PFSK-1 (cell line): ENCODE measurements at regions not wholly inside any gene's neighbourhood (a gene's known extent, or its start where the extent isn't known, plus 50 kb on each side); places are given as distances from the start of the nearest gene placed in this dataset.

Experiments
- FOXP2 ChIP-seq: optimal IDR thresholded peaks from 2 replicates; pipeline ENCODE3; 2011; ENCODE audit warnings: borderline replicate concordance, control low read depth, inconsistent platforms; ENCODE audit not compliant: insufficient read depth; ENCODE audit errors: extremely low read length, extremely low read depth
- POLR2AphosphoS5 ChIP-seq: IDR thresholded peaks from 2 replicates; pipeline ENCODE4 v1.6.1; 2012; ENCODE audit warnings: low read depth, mild to moderate bottlenecking, control low read depth, low read length, moderate library complexity
- SIN3A ChIP-seq: IDR thresholded peaks from 2 replicates; pipeline ENCODE4 v1.6.1; 2012; ENCODE audit warnings: mild to moderate bottlenecking, low read length, moderate library complexity, borderline replicate concordance; ENCODE audit not compliant: insufficient read depth
- TAF1 ChIP-seq: IDR thresholded peaks from 2 replicates; pipeline ENCODE4 v1.6.1; 2012; ENCODE audit warnings: low read length, control low read depth, borderline replicate concordance; ENCODE audit not compliant: insufficient read depth
- TF ChIP-seq, protein P1 (sequence below), 2 experiments: IDR thresholded peaks; 2 replicates each; pipeline versions ENCODE4 v1.6.1 to v1.8.0; 2011 to 2012; ENCODE audit warnings: low read depth in 2 of 2, low read length in 2 of 2, control low read depth in 1 of 2, inconsistent platforms in 1 of 2, mild to moderate bottlenecking in 1 of 2, moderate library complexity in 1 of 2; ENCODE audit not compliant: insufficient read depth in 1 of 2

DNA sequence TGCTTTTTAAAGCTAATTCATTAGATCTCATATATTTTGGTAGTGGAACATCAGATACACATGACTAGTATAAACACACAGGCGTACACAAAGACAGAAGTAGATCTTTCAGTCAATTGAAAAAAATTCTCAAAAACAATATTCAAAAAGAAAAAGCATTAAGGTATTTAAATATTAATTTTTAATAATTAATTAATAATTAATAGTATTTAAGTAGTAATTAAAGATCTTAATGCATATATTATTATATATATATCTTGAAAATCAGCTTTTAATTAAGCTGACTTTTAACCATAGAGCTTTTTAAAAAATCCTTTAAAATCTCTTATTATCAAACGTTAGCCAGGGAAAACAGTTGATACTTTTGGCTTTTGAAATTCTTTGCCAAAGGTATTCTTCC lies 489.4 kb upstream of the PCDH20 start:
- TF ChIP-seq FOXP2 = no peak
- TF ChIP-seq, protein P1, sequence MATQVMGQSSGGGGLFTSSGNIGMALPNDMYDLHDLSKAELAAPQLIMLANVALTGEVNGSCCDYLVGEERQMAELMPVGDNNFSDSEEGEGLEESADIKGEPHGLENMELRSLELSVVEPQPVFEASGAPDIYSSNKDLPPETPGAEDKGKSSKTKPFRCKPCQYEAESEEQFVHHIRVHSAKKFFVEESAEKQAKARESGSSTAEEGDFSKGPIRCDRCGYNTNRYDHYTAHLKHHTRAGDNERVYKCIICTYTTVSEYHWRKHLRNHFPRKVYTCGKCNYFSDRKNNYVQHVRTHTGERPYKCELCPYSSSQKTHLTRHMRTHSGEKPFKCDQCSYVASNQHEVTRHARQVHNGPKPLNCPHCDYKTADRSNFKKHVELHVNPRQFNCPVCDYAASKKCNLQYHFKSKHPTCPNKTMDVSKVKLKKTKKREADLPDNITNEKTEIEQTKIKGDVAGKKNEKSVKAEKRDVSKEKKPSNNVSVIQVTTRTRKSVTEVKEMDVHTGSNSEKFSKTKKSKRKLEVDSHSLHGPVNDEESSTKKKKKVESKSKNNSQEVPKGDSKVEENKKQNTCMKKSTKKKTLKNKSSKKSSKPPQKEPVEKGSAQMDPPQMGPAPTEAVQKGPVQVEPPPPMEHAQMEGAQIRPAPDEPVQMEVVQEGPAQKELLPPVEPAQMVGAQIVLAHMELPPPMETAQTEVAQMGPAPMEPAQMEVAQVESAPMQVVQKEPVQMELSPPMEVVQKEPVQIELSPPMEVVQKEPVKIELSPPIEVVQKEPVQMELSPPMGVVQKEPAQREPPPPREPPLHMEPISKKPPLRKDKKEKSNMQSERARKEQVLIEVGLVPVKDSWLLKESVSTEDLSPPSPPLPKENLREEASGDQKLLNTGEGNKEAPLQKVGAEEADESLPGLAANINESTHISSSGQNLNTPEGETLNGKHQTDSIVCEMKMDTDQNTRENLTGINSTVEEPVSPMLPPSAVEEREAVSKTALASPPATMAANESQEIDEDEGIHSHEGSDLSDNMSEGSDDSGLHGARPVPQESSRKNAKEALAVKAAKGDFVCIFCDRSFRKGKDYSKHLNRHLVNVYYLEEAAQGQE (IDR thresholded peaks at IDR 0.05; ENCODE audit: insufficient read depth in 1 of 2, low read depth in 2 of 2, low read length in 2 of 2) = no peak
- TF ChIP-seq TAF1 = no peak
- no peak for TF ChIP-seq POLR2AphosphoS5
- TF ChIP-seq SIN3A = no peak

DNA sequence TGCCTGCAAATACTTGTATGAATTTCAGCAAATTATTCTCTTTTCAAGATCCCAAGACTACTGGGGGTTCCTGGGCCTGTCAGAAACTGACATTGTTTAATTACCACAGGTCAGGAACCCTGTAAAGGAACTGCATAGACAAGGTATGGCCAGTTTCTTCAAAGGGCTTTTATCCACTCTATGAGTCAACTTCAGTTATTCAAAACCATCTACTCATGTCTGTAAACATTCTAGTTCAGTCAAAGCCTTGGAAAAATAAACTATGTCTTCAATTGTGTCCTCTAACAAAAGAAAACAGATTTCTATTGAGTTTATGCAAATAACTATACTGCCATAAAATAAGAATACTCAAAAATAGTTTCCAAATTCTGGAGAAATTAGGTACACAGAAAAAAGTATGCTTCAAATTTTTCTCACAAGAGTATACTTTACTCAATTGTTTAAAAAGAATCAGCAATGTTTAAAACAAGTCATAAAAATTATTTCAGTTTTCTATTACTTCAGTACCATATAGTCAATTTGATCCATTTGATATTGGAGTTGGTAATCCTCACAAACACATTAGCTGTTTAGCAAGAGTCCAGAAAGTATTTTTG lies 486.4 kb upstream of the PCDH20 start:
- TF ChIP-seq TAF1 = no peak
- TF ChIP-seq SIN3A = no peak
- no peak for TF ChIP-seq POLR2AphosphoS5
- TF ChIP-seq, protein P1 (IDR thresholded peaks at IDR 0.05; ENCODE audit: insufficient read depth in 1 of 2, low read depth in 2 of 2, low read length in 2 of 2) = no peak
- no peak for TF ChIP-seq FOXP2

DNA sequence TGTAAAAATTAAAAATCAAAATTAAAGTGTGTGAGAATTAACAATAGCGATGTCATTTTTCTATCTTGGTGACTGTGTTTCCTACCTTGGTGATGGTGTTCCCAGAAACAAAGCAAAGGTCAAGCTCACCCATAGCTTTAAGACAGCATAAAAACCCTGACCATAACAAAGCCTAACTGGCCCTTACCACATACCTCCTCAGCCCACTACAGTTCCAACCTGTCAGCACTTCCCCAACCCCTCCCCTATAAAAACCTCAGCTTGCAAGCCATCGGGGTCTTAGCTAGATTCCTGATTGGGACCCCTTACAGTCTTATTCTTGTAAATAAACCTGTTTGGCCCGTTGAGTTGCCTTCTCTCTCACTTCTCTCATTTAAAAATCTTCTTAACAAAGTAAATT lies 484.4 kb upstream of the PCDH20 start:
- TF ChIP-seq FOXP2 (no peak), SIN3A (no peak), TAF1 (no peak), POLR2AphosphoS5 (no peak)
- TF ChIP-seq, protein P1 (IDR thresholded peaks at IDR 0.05; ENCODE audit: insufficient read depth in 1 of 2, low read depth in 2 of 2, low read length in 2 of 2) = no peak

DNA sequence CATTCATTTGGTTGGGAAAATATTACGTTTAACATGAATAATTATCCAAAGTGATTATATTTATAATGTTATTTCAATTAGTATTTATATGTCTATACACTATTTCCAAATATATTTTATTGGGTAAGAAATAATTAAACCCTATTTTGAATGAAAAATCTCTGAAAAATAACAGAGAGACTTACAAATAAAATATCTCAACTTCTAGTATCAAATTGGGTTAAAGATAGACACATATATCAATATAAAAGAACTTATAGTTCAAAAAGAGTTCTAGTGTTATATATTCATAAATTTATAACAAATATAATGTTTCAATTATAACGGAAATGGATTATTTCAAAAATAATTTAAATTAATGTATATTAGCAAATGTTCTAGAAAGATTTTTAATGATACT lies 482.6 kb upstream of the PCDH20 start:
- no peak for TF ChIP-seq FOXP2
- TF ChIP-seq TAF1 = no peak
- TF ChIP-seq SIN3A = no peak
- no peak for TF ChIP-seq POLR2AphosphoS5
- TF ChIP-seq, protein P1 (IDR thresholded peaks at IDR 0.05; ENCODE audit: insufficient read depth in 1 of 2, low read depth in 2 of 2, low read length in 2 of 2) = no peak

DNA sequence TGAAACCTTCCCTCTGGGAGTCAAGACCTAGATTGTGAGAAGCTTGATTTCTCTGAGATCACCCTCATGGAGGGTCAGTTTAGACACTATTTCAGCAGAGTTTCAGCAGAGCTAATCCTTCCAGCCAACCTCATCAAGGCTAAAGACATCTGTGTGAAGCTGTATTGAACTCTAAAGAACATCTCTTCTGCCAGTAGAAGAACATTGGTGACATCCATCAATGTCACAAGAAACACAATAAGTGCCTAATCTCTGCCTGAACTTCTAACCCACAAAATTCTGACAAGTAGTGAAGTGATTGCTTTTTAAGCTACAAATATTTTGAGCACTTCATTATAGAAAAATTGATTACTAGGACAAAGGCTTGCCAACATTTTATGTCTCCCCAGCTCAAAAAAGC lies 475.8 kb upstream of the PCDH20 start:
- TF ChIP-seq SIN3A = no peak
- no peak for TF ChIP-seq POLR2AphosphoS5
- no peak for TF ChIP-seq FOXP2
- TF ChIP-seq, protein P1 (IDR thresholded peaks at IDR 0.05; ENCODE audit: insufficient read depth in 1 of 2, low read depth in 2 of 2, low read length in 2 of 2) = no peak
- no peak for TF ChIP-seq TAF1
